RKO (cell line): ENCODE measurements at regions not wholly inside any gene's neighbourhood (a gene's known extent, or its start where the extent isn't known, plus 50 kb on each side); places are given as distances from the start of the nearest gene placed in this dataset.
"Not testable (repeated sequence)": the region's sequence is repeated elsewhere in the genome, so short reads cannot be mapped to it uniquely, and the experiment has no call there.

ENCODE experiments used
- DNase-seq: peaks from one replicate; pipeline ENCODE4 v3.0.0-alpha.2; 2016; ENCODE audit warnings: low spot score

DNA sequence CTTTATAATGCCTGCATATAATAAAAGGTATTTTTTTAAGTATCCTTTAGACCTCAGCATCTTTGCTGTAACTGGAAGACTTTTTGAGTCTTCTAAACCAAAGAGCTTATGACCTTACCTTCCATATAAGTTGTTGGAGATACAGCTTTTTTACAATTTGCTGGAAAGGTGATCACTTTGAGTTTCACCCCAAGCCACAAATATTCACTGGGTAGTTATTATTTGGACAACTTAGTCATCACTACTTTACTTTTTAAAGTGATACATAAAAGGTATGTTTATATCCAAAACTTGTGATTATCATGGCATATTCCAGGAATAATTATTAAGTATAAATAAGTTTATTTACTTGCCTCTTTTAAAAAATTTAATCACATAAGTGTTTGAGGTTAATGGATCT, 246.7 kb upstream of the NRIP1 start:
- DNase-seq, result no peak

GRCh38 chr21:15317034-15317433, 252.2 kb upstream of the NRIP1 start:
- not testable (repeated sequence) for DNase-seq

- no peak for DNase-seq
Measured at GRCh38 chr21:15319727-15320126, 254.9 kb upstream of the NRIP1 start.

DNA sequence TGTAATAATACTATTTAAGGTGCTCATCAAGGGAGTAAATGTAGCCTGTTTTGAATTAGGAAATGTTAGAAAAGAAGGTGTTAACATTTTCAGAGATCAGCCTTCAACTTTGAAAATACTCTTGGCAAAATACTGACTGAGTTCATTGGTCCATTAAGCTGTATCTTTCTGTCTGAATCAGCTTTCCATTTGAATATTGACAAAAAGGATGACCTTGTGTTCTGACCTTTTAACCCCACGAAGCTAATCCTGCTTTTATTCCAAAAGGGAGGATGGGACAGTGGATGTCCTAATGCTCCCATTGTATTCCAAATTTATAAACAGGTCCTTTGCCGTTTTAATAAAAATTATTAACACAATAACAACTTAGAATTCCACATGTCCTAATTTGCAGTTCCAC, 259.7 kb upstream of the NRIP1 start:
- no peak for DNase-seq

DNA sequence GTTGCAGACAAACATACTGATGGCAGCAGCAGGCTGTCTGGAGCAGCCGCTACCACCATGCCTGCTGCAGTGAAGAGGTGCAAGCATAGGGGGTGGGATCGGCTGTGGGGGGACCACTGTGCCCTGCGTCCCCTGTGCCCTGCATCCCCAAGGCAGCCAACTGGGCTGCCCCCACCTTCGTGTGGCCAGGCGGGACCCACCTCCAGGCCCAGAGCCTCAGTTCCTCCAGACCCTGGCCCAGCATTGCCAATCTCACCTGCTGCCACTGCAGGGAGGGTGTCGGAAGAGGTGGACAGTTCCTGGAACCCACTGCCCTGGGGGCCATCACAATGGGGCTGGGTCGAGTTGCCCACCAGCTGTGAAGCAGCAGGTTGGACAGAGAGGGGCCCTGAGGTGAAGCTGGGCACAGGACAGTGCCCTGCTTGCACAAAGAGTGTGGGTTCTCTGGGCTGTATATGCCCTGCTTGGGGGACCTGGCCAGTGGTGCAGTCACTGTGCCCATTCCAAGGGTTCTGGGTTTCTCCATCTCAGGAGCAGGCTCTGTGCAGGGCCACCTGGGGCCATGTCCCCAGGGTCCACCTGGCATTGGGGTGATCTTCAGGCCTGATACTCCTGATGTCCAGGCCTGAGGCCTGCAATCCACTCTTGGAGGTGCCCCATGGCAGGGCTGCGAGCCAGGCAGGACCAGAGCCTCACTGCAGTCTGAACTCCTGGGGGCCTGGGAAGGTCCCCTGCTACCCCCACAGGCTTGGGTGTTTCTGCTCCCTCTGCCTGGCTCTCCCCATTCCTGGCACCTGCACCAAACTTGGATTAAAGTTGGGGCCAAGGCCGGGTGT, 261.4 kb upstream of the NRIP1 start:
- DNase-seq, result no peak

GRCh38 chr21:15327637-15328265, 263.0 kb upstream of the NRIP1 start:
- DNase-seq, result no peak

DNA sequence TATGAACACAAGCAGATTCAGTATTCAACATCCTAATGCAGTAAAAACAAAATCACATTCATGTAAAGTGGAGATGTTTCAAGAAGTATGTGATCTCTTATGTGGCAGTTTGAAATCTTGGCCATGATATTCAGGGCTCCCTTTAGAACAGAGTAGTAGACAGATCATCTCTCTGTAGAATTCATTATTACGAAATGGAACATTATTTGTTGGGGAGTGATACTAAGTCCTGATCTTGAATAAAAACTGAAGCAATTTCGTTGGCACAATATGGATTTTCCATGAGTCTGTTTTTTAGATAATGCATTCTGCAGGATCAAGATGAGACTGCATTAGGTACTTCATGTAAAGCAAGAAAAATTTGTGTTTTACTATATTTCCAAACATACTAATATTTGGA, 264.4 kb upstream of the NRIP1 start:
- DNase-seq, result no peak

DNA sequence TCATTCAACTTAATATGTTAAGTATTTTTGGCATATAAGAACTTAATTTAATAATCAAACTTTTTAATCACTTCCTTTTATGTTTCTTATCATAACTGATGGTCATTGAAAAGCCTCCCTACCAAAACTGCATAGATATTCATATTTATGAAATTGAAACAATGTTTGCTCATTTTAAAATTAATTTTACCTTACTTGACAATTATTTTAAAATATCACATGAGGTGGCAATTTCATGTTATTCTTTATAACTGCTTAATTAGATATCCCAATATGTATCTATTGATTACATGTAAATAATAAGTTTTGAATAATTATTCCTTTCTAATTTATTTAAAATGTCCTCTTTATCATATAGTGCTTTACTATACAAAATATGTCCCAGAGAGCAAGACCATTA, 266.1 kb upstream of the NRIP1 start:
- DNase-seq, result no peak

DNA sequence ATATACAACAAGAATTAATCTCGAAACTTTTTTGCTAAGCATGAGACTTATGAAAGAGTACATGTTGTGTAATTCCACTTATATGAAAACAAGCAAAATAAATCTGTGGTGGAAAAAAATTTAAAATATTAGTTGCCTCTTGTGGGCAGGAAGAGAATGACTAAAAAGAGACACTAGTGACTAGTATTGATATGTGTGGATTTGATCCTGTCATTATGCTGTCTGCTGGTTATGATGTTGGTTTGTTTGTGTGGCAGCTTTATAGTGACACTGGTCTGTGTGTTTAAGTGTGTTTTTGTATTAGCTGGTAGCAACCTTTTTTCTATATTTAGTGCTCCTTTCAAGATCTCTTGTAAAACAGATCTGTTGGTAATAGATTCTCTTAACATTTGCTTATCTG, 267.8 kb upstream of the NRIP1 start:
- DNase-seq, result no peak

- DNase-seq, result no peak
Measured at GRCh38 chr21:15333136-15333710, 268.4 kb upstream of the NRIP1 start.

DNA sequence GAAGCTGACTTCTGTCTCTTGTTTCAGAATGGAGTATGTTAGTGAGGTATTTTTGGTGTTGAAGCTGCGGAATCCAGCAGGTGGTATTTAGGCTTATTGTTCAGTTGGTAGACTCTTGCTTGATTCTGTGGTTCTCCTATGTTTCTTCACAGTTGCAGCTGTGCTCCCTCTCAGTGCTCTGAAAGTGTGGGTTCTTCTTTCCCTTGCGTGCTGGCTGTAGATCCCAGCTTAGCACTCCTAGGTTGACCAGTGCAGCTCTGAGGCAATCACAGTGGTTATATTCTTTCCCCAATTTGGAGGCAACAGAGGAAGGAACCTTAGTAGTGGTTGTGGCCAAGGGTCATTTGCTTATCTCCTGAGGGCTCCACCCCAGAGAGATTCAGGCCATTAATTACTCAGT, 269.2 kb upstream of the NRIP1 start:
- no peak for DNase-seq

GRCh38 chr21:15343066-15343465, 278.3 kb upstream of the NRIP1 start:
- no peak for DNase-seq

GRCh38 chr21:15352009-15352408, 287.2 kb upstream of the NRIP1 start:
- no peak for DNase-seq

DNA sequence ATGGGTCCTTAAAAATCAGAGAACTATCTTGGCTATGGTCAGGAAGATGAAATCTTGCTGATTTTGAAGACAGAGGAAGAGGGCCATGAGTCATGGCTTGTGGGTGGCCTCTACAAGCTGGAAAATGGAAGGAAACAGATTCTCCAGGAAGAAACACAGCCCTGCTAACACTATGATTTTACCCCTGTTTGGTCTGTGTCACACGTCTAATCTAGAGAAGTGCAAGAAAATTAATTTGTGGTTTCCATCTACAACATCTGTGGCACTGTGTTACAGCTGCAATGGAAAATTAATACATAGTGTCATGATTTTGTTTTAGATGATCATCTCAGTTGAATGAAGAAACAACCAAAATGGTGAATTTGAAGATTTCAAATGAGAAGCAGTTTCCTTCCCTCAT, 288.7 kb upstream of the NRIP1 start:
- no peak for DNase-seq

GRCh38 chr21:15354516-15354915, 289.7 kb upstream of the NRIP1 start:
- DNase-seq, result no peak

- DNase-seq, result no peak
Measured at GRCh38 chr21:15355066-15355465, 290.3 kb upstream of the NRIP1 start.

DNA sequence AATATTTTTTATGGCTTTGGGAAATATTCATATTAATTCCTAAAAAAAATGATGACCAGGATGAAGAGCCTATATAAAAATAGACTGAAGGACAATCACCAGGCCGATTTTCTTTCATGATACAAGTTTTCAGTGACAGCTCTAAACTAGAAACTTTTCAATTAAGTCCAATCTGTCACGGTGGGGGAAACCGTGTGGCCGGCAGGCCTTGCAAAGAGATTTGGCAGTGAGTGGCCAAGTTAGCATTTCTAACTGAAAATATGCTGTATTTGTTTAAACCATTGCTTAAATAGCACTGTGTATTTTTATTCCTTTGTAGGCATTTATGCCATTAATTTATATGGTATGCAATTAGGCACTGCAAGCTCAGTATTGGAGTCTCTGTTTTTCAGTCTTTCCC, 294.5 kb upstream of the NRIP1 start:
- DNase-seq, result no peak

DNA sequence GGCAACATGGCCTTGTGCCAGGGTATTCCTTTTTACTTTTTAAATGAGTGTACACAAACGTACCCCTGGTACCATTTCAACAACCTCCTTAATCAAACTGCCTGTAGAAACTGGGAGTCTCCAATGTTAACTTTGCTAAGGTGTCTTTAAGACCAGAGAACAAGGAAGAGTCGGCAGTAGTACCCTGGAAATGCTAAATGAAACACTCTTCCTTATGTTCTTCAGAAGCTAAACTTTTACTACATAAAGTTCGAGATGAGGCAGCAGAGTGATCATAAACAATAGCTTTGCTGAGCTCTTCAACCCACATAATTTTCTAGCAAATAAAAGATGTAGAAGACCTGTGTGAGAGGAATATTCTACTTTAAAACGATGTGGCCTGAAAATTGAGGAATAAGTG, 297.7 kb upstream of the NRIP1 start:
- no peak for DNase-seq

DNA sequence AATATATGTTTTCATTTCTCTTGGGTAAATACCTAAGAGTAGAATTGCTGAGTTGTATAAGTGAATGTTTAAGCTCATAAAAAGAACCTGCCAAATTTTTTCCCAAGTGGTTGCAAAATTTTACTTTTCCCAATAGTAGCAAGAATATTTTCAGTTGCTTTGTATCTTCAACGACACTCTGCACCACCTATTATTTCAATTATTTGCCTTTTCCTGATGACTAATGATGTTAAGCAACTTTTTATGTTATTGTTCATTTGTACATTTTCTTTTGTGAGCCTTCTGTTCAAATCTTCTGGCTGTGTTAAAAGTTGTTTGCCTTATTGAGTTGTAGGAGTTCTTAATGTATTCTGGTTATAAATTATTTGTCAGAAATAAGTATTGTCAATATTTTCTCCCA, 299.1 kb upstream of the NRIP1 start:
- no peak for DNase-seq

DNA sequence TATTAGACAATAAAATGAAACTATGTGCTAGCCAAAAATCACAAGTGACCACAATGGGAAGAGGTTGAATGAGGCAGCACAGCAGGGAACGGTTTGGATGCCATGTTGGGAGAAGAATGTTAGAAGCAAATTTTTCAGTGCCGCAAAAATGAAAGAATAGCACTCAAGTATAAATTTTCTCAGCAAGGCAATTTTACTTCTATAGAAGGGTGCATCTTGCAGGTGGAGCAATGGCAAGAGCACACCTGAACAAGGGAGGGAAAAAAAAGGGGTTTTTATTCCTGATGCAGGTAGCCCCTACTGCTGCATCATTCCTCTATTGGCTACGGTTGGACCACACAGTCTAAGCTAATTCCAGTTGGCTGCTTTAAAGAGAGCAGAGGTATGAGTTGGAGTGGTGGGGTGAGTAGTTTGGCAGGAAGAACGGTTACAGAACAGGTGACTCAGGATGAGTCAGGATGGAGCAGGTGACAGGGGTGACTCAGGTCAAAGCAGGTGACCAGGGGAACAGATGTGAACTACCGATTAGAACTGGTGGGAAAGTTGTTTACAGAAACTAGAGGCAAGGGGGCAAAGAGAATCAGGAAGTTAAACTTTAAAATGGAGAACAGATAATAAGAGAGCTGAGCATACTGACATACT, 301.1 kb upstream of the NRIP1 start:
- DNase-seq, result peak; percentile 54

DNA sequence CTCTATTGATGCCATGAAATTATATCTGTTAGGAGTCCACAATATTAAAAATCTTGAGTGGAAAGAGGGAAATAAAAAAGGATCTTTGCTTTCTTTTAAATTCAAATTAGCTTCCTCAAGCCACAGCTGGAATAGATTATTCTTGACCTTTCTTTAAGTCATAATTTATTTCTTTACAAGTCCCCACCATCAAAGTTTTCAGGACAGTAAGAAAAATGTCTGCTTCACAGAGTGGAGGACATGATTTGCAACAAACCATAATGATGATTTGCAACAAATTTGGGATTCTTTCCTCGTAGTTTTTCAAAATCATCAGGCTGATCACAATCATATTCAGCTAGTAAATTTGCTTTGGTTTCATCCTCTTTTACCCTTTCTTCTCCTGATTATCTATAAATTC, 301.8 kb upstream of the NRIP1 start:
- DNase-seq, result no peak

GRCh38 chr21:15367061-15367626, 302.3 kb upstream of the NRIP1 start:
- no peak for DNase-seq
